Effector CD8-positive, alpha-beta T cell (primary cell): ENCODE measurements at regions not wholly inside any gene's neighbourhood (a gene's known extent, or its start where the extent isn't known, plus 50 kb on each side); places are given as distances from the start of the nearest gene placed in this dataset.

Experiments
- DNase-seq: peaks from one replicate; lab custom pipeline; 2025; lab: John Stamatoyannopoulos, UW

- DNase-seq = no peak
Measured at GRCh38 chr21:25422610-25423608, 184.4 kb downstream of the MRPL39 start.

- peak; percentile 2 for DNase-seq
Measured at GRCh38 chr21:25421321-25422028, 185.8 kb downstream of the MRPL39 start.

- DNase-seq = no peak
Measured at GRCh38 chr21:25420831-25421230, 186.4 kb downstream of the MRPL39 start.

- no peak for DNase-seq
Measured at GRCh38 chr21:25416669-25417068, 190.6 kb downstream of the MRPL39 start.

- no peak for DNase-seq
Measured at GRCh38 chr21:25412100-25412499, 195.2 kb downstream of the MRPL39 start.

- DNase-seq = no peak
Measured at GRCh38 chr21:25409978-25410377, 197.3 kb downstream of the MRPL39 start.

GRCh38 chr21:25408666-25409065 lies 198.6 kb downstream of the MRPL39 start:
- DNase-seq = no peak

GRCh38 chr21:25406887-25407579 lies 200.2 kb downstream of the MRPL39 start:
- DNase-seq = no peak

GRCh38 chr21:25405984-25406383 lies 201.3 kb downstream of the MRPL39 start:
- DNase-seq = no peak

- DNase-seq = no peak
Measured at GRCh38 chr21:25402134-25402961, 204.9 kb downstream of the MRPL39 start.

- no peak for DNase-seq
Measured at GRCh38 chr21:25400427-25400826, 206.9 kb downstream of the MRPL39 start.

- no peak for DNase-seq
Measured at GRCh38 chr21:25398630-25399029, 208.7 kb downstream of the MRPL39 start.

- DNase-seq = no peak
Measured at GRCh38 chr21:25396135-25396711, 211.1 kb downstream of the MRPL39 start.

GRCh38 chr21:25391777-25392176 lies 215.5 kb downstream of the MRPL39 start:
- DNase-seq = no peak

- no peak for DNase-seq
Measured at GRCh38 chr21:25390701-25391100, 216.6 kb downstream of the MRPL39 start.

GRCh38 chr21:25387665-25388064 lies 219.6 kb downstream of the MRPL39 start:
- DNase-seq = no peak

- DNase-seq = no peak
Measured at GRCh38 chr21:25385911-25386474, 221.3 kb downstream of the MRPL39 start.

GRCh38 chr21:25385341-25385740 lies 221.9 kb downstream of the MRPL39 start:
- no peak for DNase-seq

GRCh38 chr21:25384782-25385181 lies 222.5 kb downstream of the MRPL39 start:
- DNase-seq = no peak

GRCh38 chr21:25383545-25383944 lies 223.7 kb downstream of the MRPL39 start:
- DNase-seq = no peak
